Progenitor cell of endocrine pancreas (in vitro differentiated cells): ENCODE measurements at regions not wholly inside any gene's neighbourhood (a gene's known extent, or its start where the extent isn't known, plus 50 kb on each side); places are given as distances from the start of the nearest gene placed in this dataset.

Source experiments
- DNase-seq: peaks from one replicate; pipeline ENCODE4 v3.0.0; 2021; ENCODE audit warnings: low spot score; ENCODE audit not compliant: unreplicated experiment
- H3K27ac Mint-ChIP-seq: 2 replicates; pipeline ENCODE4 v1.8.0; 2021; ENCODE audit warnings: mild to moderate bottlenecking, moderate library complexity, mixed read lengths
- H3K27me3 Mint-ChIP-seq: 2 replicates; pipeline ENCODE4 v1.8.0; 2021; ENCODE audit warnings: mixed read lengths
- H3K36me3 Mint-ChIP-seq: 2 replicates; pipeline ENCODE4 v1.8.0; 2022; ENCODE audit warnings: mixed read lengths; ENCODE audit not compliant: insufficient read depth
- H3K4me1 Mint-ChIP-seq: 2 replicates; pipeline ENCODE4 v1.8.0; 2021; ENCODE audit warnings: low read depth, mixed read lengths
- H3K4me3 Mint-ChIP-seq: 2 replicates; pipeline ENCODE4 v1.8.0; 2021; ENCODE audit warnings: low read depth, mild to moderate bottlenecking, moderate library complexity, mixed read lengths
- H3K9me3 Mint-ChIP-seq: 2 replicates; pipeline ENCODE4 v1.8.0; 2021; ENCODE audit warnings: low read depth, mixed read lengths
- TF ChIP-seq, protein P1 (sequence below): fragments of 200-600 bp; sonication (generic); IDR thresholded peaks from one replicate; pipeline ENCODE4 v1.5.0; 2021; ENCODE audit warnings: antibody characterized with exemption, mild to moderate bottlenecking; ENCODE audit not compliant: unreplicated experiment

DNA sequence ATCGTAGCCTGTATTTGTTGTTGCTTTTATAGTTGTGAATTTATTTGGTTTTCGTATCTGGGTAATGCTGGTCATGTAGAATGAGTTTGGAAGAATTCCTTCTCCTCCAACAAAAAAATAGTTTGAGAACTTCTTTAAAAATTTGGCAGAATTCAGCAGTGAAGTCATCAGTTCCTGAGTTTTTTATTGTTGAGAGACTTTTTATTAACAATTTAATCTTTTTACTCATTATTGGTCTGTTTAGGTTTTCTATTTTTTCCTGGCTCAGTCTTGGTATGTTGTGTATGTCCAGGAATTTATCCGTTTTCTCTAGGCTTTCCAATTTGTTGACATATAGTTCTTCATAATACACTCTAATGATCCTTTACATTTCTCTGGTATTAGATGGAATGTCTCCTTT is 1613.3 kb upstream of the PIK3C3 start:
- TF ChIP-seq, protein P1, sequence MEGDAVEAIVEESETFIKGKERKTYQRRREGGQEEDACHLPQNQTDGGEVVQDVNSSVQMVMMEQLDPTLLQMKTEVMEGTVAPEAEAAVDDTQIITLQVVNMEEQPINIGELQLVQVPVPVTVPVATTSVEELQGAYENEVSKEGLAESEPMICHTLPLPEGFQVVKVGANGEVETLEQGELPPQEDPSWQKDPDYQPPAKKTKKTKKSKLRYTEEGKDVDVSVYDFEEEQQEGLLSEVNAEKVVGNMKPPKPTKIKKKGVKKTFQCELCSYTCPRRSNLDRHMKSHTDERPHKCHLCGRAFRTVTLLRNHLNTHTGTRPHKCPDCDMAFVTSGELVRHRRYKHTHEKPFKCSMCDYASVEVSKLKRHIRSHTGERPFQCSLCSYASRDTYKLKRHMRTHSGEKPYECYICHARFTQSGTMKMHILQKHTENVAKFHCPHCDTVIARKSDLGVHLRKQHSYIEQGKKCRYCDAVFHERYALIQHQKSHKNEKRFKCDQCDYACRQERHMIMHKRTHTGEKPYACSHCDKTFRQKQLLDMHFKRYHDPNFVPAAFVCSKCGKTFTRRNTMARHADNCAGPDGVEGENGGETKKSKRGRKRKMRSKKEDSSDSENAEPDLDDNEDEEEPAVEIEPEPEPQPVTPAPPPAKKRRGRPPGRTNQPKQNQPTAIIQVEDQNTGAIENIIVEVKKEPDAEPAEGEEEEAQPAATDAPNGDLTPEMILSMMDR: no peak
- H3K27me3 Mint-ChIP-seq: no peaks in the 10 kb centered on the region
- no peak overlapping the region for H3K4me3 Mint-ChIP-seq

DNA sequence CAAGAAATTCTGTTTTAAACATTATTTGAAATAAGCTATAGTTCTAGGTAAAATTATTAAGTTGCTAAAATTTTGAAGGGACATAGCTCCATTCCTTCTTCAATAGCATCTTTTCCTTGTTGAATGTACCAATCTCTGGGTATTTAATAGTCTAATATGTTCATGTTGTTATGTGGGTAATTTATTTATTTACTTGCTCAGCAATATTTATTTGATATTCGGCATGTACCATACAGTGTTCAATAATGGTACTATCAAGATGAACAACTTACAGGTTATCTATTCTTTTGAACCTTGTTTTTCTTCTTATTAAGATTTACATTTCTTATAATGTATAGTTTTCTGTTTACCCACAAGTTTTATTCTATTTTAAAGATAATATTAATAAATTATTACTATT is 1616.8 kb upstream of the PIK3C3 start:
- Mint-ChIP-seq H3K36me3 (no peaks in the 10 kb centered on the region), H3K9me3 (peaks cover 9% of the 10 kb centered on the region), H3K4me1 (no peaks in the 10 kb centered on the region), H3K4me3 (no peak overlapping the region), H3K27ac (no peak overlapping the region), H3K27me3 (no peaks in the 10 kb centered on the region)
- DNase-seq: no peak
- TF ChIP-seq, protein P1: no peak

More for the DNA sequence above, 1613.3 kb upstream of the PIK3C3 start:
- H3K36me3 Mint-ChIP-seq: no peaks in the 10 kb centered on the region
- no peak overlapping the region for H3K27ac Mint-ChIP-seq
- peaks cover 2% of the 10 kb centered on the region for H3K4me1 Mint-ChIP-seq
- no peak for DNase-seq
- no peaks in the 10 kb centered on the region for H3K9me3 Mint-ChIP-seq

DNA sequence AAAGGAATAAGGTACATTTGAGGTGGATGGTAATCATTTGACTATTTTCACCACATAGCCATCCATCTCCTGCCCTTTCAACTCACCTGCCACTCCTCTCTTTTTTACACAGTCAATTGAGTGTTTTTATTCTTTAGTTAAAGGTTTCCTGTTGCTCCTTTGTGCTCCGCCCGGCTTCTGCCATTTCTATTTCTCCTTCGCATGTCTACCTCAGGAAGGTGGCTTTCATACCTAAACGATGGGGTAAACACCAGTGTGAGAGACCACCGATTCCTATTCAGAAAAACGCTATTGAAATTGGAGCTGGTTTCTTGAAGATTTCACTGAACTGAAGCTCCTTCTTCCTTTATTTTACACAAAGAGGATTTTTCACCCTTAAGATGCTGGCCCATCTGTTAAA is 1628.0 kb upstream of the PIK3C3 start:
- Mint-ChIP-seq H3K27me3 (no peaks in the 10 kb centered on the region), H3K4me1 (no peaks in the 10 kb centered on the region), H3K27ac (no peak overlapping the region), H3K9me3 (peaks cover 9% of the 10 kb centered on the region), H3K4me3 (no peak overlapping the region), H3K36me3 (peaks cover 2% of the 10 kb centered on the region)
- no peak for DNase-seq
- TF ChIP-seq, protein P1: no peak

DNA sequence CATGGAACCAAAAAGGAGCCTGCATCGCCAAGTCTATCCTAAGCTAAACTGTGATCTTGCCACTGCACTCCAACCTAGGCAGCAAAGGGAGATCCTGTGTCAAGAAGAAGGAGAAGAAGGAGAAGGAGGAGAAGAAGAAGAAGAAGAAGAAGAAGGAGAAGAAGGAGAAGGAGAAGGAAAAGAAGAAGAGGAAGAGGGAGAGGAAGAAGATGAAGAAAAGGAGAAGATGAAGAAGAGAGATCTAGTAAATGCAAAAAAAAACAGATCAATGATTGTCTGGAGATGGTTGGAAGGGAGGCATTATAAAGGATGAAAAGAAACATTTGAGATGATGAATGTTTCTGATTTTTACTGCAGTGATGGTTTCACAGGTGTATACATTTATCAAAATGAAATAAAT is 1629.0 kb upstream of the PIK3C3 start:
- no peak overlapping the region for H3K4me3 Mint-ChIP-seq
- peaks cover 4% of the 10 kb centered on the region for H3K9me3 Mint-ChIP-seq
- no peaks in the 10 kb centered on the region for H3K27me3 Mint-ChIP-seq
- H3K27ac Mint-ChIP-seq: no peak overlapping the region
- no peak for DNase-seq
- no peaks in the 10 kb centered on the region for H3K4me1 Mint-ChIP-seq
- TF ChIP-seq, protein P1: no peak
- no peaks in the 10 kb centered on the region for H3K36me3 Mint-ChIP-seq

DNA sequence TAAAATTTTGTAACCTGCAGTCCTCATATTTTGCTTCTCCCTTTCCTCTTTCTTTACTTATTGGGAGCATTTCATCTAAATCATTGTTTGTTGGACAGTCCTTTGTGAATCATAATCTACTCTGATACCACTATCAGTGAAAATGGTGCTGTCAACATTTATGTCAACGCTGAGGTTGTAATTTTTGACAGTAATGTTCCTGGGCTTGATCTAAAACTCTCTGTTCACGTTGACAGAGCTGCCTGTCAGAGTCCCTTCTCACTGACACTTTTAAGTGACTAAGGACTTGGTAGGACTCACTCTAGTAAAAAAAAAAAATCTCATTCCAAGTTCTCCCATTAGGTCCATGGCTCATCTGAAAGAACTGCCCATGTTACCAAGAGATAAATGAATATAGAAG is 1640.8 kb upstream of the PIK3C3 start:
- Mint-ChIP-seq H3K4me3 (no peak overlapping the region), H3K27ac (no peak overlapping the region), H3K27me3 (no peaks in the 10 kb centered on the region), H3K9me3 (no peaks in the 10 kb centered on the region), H3K4me1 (no peaks in the 10 kb centered on the region), H3K36me3 (no peaks in the 10 kb centered on the region)
- DNase-seq: no peak
- TF ChIP-seq, protein P1: no peak
